ENCODE measurements at regions not wholly inside any gene's neighbourhood (a gene's known extent, or its start where the extent isn't known, plus 50 kb on each side); places are given as distances from the start of the nearest gene placed in this dataset.

- no peak for FAIRE-seq
- Histone ChIP-seq H3K9me3 (ENCODE audit: low read length) (no peaks in the 10 kb centered on the region), H3K4me1 (ENCODE audit: insufficient read depth, low read length) (no peaks in the 10 kb centered on the region), H3K4me2 (ENCODE audit: low read depth, low read length) (no peak overlapping the region), H3K27me3 (ENCODE audit: control insufficient read depth in 1 of 2, insufficient read depth in 2 of 2, low read length in 2 of 2) (no peaks in the 10 kb centered on the region), H4K20me1 (ENCODE audit: insufficient read depth, low read length) (no peaks in the 10 kb centered on the region), H3K9ac (ENCODE audit: insufficient read depth, low read depth, low read length) (no peak overlapping the region), H3K36me3 (replicated peaks in 1 of 2; ENCODE audit: control insufficient read depth in 1 of 2, insufficient read depth in 2 of 2, low read length in 2 of 2) (no peaks in the 10 kb centered on the region), H3K4me3 (replicated peaks in 1 of 3; ENCODE audit: insufficient read depth in 1 of 3, low read depth in 2 of 3, low read length in 3 of 3) (no peak overlapping the region), H3K27ac (ENCODE audit: extremely low read length, insufficient read depth, low read length) (no peak overlapping the region), H2AFZ (ENCODE audit: low read length) (no peak overlapping the region), H3K79me2 (ENCODE audit: insufficient read depth, low read length) (no peaks in the 10 kb centered on the region)
- in situ Hi-C loops (cut with HindIII; ENCODE audit: extremely low pct_ligation_motif_present, low pct_unique_long_range_greater_than_20kb), result no loop called here
- TF ChIP-seq ZSCAN22 (CRISPR knock-in tag; IDR thresholded peaks at IDR 0.05) (no peak), STAG1 (CRISPR knock-in tag; IDR thresholded peaks at IDR 0.05) (peak; percentile 12; the same call in 1 of the 2 replicates), CTCF (CRISPR knock-in tag; IDR thresholded peaks at IDR 0.05) (peak; percentile 18)
- DNase-seq (ENCODE audit: low spot score), result no peak
- no CpG with 5 or more reads among the region's 1 CpG for WGBS (ENCODE audit: low lambda C conversion rate)
- ChIA-PET CTCF (ENCODE audit: low intra/inter-chr PET ratio, low total read pairs) (no interaction called here), POLR2A (no interaction called here)
- BruUV-seq (replicated peaks), result no TSS peak
- intact Hi-C loops (cut with micrococcal nuclease; ENCODE audit: unreplicated experiment), result no loop called here
- peak; percentile 90 for ATAC-seq
These were observed 253.6 kb upstream of the VLDLR start for GRCh38 chr9:2367970-2368369.

- Histone ChIP-seq H3K27ac (ENCODE audit: extremely low read length, insufficient read depth, low read length) (no peak overlapping the region), H3K9me3 (ENCODE audit: low read length) (no peaks in the 10 kb centered on the region), H3K9ac (ENCODE audit: insufficient read depth, low read depth, low read length) (no peak overlapping the region), H2AFZ (ENCODE audit: low read length) (no peak overlapping the region), H3K4me1 (ENCODE audit: insufficient read depth, low read length) (no peaks in the 10 kb centered on the region), H3K36me3 (replicated peaks in 1 of 2; ENCODE audit: control insufficient read depth in 1 of 2, insufficient read depth in 2 of 2, low read length in 2 of 2) (no peaks in the 10 kb centered on the region), H4K20me1 (ENCODE audit: insufficient read depth, low read length) (no peaks in the 10 kb centered on the region), H3K4me3 (replicated peaks in 1 of 3; ENCODE audit: insufficient read depth in 1 of 3, low read depth in 2 of 3, low read length in 3 of 3) (no peak overlapping the region), H3K4me2 (ENCODE audit: low read depth, low read length) (no peak overlapping the region), H3K27me3 (ENCODE audit: control insufficient read depth in 1 of 2, insufficient read depth in 2 of 2, low read length in 2 of 2) (no peaks in the 10 kb centered on the region), H3K79me2 (ENCODE audit: insufficient read depth, low read length) (no peaks in the 10 kb centered on the region)
- in situ Hi-C loops (cut with HindIII; ENCODE audit: extremely low pct_ligation_motif_present, low pct_unique_long_range_greater_than_20kb), result no loop called here
- intact Hi-C loops (cut with micrococcal nuclease; ENCODE audit: unreplicated experiment), result no loop called here
- 1% methylated on average over 2 of the region's 2 CpGs for WGBS (ENCODE audit: low lambda C conversion rate)
- ChIA-PET CTCF (ENCODE audit: low intra/inter-chr PET ratio, low total read pairs) (no interaction called here), POLR2A (no interaction called here)
- ATAC-seq (no peak), FAIRE-seq (no peak), DNase-seq (ENCODE audit: low spot score) (no peak)
- no TSS peak for BruUV-seq (replicated peaks)
- TF ChIP-seq MNT (IDR thresholded peaks at IDR 0.05) (0 out of 2 replicates have a peak, but pooled peaks have one; percentile 27), SIN3B (IDR thresholded peaks at IDR 0.05; ENCODE audit: low read length) (no peak), ZNF574 (CRISPR knock-in tag; IDR thresholded peaks at IDR 0.05) (no peak), HMG20B (CRISPR knock-in tag; conservative IDR thresholded peaks at IDR 0.05) (no peak), SPEN (CRISPR knock-in tag; IDR thresholded peaks at IDR 0.05; ENCODE audit: low read depth) (no peak)
These were observed 247.9 kb upstream of the VLDLR start for GRCh38 chr9:2373648-2374047.

All from HepG2 (cell line).